Medulla oblongata (tissue), 1 donor: ENCODE measurements at regions not wholly inside any gene's neighbourhood (a gene's known extent, or its start where the extent isn't known, plus 50 kb on each side); places are given as distances from the start of the nearest gene placed in this dataset.

ENCODE experiments used
- DNase-seq: peaks from one replicate; pipeline ENCODE4 v3.0.0-alpha.2; 2015; ENCODE audit errors: extremely low spot score

- DNase-seq, result peak; percentile 79
These were observed 208.3 kb downstream of the PPP1R3A start for GRCh38 chr7:113710310-113711096.

DNA sequence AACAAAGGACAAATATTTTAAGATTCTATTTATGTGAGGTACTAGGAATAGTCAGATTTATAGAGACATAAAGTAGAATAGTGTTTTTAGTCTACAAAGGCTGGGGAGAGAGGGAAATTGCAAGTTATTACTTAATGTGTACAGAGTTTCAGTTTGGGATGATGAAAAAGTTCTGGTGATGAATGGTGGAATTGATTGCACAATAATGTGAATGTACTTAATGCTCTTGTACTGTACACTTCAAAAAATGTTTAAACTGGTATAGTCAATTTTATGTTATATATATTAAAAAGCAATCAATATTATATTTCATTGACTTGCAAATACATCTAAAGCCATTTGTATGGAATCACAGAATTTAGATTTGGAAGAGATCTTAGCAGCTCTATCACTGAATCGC is 213.4 kb downstream of the PPP1R3A start:
- DNase-seq, result no peak

- peak; percentile 30 for DNase-seq
These were observed 220.1 kb downstream of the PPP1R3A start for GRCh38 chr7:113698556-113699220.

DNA sequence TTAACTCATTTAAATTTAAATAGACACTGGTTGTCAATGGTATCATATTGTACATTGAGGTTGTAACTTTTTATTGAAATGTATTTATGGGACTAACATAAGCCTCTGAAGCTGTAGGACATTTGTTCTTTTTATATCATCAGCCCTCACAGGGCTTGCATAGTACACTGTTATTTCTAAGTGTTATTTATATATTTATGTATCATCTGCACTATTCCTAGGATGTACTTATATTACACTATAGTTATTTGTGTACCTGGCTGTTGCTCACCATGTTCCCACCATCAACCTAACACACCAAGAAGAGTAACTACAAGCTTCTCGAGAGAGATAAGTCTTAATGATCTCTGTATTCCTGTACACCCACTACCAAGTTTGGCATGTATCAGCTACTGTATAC is 224.7 kb downstream of the PPP1R3A start:
- DNase-seq, result no peak

DNA sequence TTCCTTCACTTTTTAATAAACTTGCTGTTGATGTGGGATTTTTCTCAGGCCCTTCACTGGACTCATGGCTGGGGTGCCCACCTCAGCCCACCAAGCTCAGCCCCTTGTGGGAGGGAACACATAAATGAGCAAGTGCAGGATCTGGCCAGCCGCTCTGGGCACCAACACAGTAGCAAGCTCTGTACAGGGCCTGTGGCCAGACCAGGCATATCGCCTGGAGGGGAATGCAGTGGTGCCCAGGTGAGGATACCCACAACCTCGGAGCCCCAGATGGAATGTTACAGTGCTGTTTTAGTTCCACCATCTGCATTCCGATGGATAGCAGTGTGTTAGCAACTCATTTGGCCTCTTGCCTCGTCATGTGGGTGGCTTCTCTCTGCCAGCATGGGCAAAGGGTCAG is 234.6 kb downstream of the PPP1R3A start:
- DNase-seq, result no peak

DNA sequence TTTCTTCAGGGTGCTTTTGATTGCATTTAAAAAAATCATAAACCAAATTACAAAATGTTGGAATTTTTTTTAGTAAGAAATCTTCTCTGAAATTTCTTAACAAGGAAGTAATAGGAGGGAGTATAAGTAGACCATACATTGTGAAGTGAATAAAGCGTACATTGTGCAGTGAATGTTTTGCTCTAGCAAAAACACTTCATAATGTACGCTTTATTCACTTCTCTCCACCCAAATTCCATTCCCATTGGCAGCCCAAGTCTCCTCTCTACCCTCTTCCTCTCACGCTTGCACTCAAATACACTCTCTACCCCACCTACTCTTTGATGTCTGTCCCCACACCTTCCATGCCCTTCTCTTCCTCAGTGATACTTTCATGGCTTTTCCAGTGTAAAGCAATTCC is 241.0 kb downstream of the PPP1R3A start:
- no peak for DNase-seq

- DNase-seq, result no peak
These were observed 253.9 kb downstream of the PPP1R3A start for GRCh38 chr7:113664867-113665266.

GRCh38 chr7:113659416-113659815 is 259.4 kb downstream of the PPP1R3A start:
- no peak for DNase-seq

- no peak for DNase-seq
These were observed 261.2 kb downstream of the PPP1R3A start for GRCh38 chr7:113657603-113658002.

GRCh38 chr7:113652501-113652900 is 266.3 kb downstream of the PPP1R3A start:
- DNase-seq, result no peak

- DNase-seq, result no peak
These were observed 269.3 kb downstream of the PPP1R3A start for GRCh38 chr7:113649556-113649955.

GRCh38 chr7:113639221-113639620 is 279.6 kb downstream of the PPP1R3A start:
- DNase-seq, result no peak

GRCh38 chr7:113636727-113637421 is 281.9 kb downstream of the PPP1R3A start:
- no peak for DNase-seq

- no peak for DNase-seq
These were observed 283.3 kb downstream of the PPP1R3A start for GRCh38 chr7:113635492-113635891.

DNA sequence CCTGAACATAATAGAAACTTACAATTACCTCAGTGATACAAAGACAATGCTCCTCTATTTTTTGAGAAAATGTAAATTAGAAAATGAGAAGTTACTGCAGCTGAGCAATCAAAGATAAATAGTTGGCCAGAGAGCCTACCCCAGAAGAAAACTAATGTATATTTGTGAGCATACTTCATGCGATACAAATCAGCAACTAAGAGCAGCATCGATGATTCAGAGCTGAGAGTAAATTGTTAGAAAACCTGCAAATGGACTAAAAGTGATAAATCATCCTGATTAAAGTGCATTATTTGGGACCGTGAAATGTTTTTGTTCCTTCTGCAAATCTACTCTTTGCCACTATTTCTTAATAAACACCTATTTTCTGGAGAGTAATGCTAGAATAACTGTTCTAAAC is 285.7 kb downstream of the PPP1R3A start:
- DNase-seq, result no peak

- DNase-seq, result no peak
These were observed 289.6 kb downstream of the PPP1R3A start for GRCh38 chr7:113628948-113629847.

- no peak for DNase-seq
These were observed 293.2 kb downstream of the PPP1R3A start for GRCh38 chr7:113625494-113626102.

- no peak for DNase-seq
These were observed 296.0 kb downstream of the PPP1R3A start for GRCh38 chr7:113622796-113623195.

GRCh38 chr7:113610572-113610971 is 308.2 kb downstream of the PPP1R3A start:
- DNase-seq, result no peak

DNA sequence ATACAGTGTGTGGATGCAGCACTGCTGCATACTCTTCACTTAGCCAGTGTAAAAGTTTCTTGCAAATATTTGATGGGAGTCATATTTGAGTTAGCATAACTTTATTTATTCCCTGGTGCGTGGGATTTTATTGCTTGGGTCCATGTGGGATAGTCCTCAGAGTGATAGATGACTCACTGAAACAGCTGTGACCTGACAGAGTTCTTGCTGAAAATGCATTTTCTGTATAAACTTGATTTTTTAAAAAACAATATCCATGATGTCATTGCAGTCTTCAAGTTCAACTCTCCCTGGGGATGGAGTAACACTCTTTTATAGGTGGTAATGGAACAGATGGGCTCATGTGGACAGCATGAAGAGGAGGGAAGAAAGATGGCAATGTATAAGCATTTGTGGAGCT is 310.0 kb downstream of the PPP1R3A start:
- no peak for DNase-seq

DNA sequence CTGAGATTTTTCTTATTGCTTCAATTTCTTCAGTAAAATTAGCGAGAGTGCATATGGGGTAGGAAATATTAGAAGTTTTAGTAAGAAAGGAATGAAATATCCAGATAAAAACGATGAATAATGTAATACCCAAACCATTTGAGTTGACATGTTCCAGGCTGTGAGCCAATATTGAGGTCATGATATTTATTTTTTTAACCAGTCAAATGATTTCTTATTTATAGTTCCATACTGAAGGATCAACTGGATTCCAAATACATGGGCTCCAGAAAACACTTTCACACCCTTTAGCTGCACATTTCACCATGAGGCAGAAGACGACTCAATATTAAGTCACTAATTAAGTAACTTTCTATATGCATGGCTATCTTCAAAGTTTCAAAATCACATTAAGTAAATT is 312.5 kb downstream of the PPP1R3A start:
- DNase-seq, result no peak
